HCT116 (cell line): ENCODE measurements at regions not wholly inside any gene's neighbourhood (a gene's known extent, or its start where the extent isn't known, plus 50 kb on each side); places are given as distances from the start of the nearest gene placed in this dataset.

Experiments
- CTCF ChIP-seq, 3 experiments: fragments of 200-600 bp in 1 of 3; sonication (generic) in 1 of 3; IDR thresholded peaks in 2 of 3; conservative IDR thresholded peaks in 1 of 3; 2 replicates each; pipeline ENCODE4 v1.5.1; 2012 to 2017; ENCODE audit warnings: low read depth in 2 of 3, low read length in 2 of 3, antibody characterized with exemption in 1 of 3, borderline replicate concordance in 1 of 3, control low read depth in 1 of 3, mild to moderate bottlenecking in 1 of 3, mixed read lengths in 1 of 3, mixed run types in 1 of 3, moderate library complexity in 1 of 3; ENCODE audit not compliant: insufficient read depth in 1 of 3
- EZH2 ChIP-seq: fragments of 200-600 bp; sonication (generic); IDR thresholded peaks from 2 replicates; pipeline ENCODE4 v1.6.1; 2017; ENCODE audit warnings: antibody characterized with exemption, mixed run types
- SRF ChIP-seq: IDR thresholded peaks from 2 replicates; pipeline ENCODE4 v1.6.1; 2012; ENCODE audit warnings: low read depth
- ZBTB33 ChIP-seq: IDR thresholded peaks from 2 replicates; pipeline ENCODE4 v1.6.1; 2011; ENCODE audit warnings: mild to moderate bottlenecking, low read length, moderate library complexity; ENCODE audit not compliant: insufficient replicate concordance; ENCODE audit errors: extremely low read depth

GRCh38 chr1:56147459-56147858 lies 431.9 kb downstream of the PLPP3 start:
- no peak for TF ChIP-seq ZBTB33
- TF ChIP-seq CTCF (IDR thresholded peaks at IDR 0.05 in 2 of 3, conservative IDR thresholded peaks at IDR 0.05 in 1 of 3; ENCODE audit: borderline replicate concordance in 1 of 3, insufficient read depth in 1 of 3, low read depth in 2 of 3, low read length in 2 of 3), result no peak
- TF ChIP-seq SRF, result no peak
- TF ChIP-seq EZH2, result no peak
